Testis (tissue), 2 donors: ENCODE measurements at regions not wholly inside any gene's neighbourhood (a gene's known extent, or its start where the extent isn't known, plus 50 kb on each side); places are given as distances from the start of the nearest gene placed in this dataset.

Source experiments
- POLR2A ChIP-seq: fragments of 450-650 bp; IDR thresholded peaks from one replicate; pipeline ENCODE4 v1.6.1; 2017; ENCODE audit warnings: antibody characterized with exemption, mild to moderate bottlenecking, moderate library complexity
- TF ChIP-seq, protein P1 (sequence below), 3 experiments: fragments of 450-650 bp in 2 of 3; fragments of 200-600 bp in 1 of 3; sonication (generic) in 1 of 3; IDR thresholded peaks; one replicate each; pipeline ENCODE4 v1.5.1; 2016 to 2019; ENCODE audit warnings: antibody characterized with exemption in 3 of 3, mild to moderate bottlenecking in 2 of 3, moderate library complexity in 1 of 3

DNA sequence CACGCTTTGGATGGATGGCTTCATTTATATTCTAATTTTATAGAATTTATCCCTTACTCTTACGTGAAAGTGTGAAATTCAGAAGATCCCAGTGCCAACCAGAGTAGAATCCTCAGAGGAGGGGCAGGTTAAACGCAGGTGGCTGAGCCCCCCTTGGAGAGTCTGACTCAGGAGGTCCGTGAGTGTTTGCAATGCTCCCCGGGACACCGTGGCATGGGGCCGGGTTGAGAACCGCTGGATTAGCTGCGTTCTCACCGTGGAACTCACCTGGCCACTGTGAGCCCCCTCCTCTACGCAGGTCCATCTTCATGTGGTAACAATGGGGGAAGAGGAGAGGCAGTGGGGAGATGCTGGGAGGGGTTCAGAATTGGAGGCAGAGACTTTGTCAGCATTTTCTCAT is 638.0 kb upstream of the MKI67 start:
- TF ChIP-seq, protein P1, sequence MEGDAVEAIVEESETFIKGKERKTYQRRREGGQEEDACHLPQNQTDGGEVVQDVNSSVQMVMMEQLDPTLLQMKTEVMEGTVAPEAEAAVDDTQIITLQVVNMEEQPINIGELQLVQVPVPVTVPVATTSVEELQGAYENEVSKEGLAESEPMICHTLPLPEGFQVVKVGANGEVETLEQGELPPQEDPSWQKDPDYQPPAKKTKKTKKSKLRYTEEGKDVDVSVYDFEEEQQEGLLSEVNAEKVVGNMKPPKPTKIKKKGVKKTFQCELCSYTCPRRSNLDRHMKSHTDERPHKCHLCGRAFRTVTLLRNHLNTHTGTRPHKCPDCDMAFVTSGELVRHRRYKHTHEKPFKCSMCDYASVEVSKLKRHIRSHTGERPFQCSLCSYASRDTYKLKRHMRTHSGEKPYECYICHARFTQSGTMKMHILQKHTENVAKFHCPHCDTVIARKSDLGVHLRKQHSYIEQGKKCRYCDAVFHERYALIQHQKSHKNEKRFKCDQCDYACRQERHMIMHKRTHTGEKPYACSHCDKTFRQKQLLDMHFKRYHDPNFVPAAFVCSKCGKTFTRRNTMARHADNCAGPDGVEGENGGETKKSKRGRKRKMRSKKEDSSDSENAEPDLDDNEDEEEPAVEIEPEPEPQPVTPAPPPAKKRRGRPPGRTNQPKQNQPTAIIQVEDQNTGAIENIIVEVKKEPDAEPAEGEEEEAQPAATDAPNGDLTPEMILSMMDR (IDR thresholded peaks at IDR 0.05) = no peak
- TF ChIP-seq POLR2A = no peak
